GM12873 (cell line): ENCODE measurements at regions not wholly inside any gene's neighbourhood (a gene's known extent, or its start where the extent isn't known, plus 50 kb on each side); places are given as distances from the start of the nearest gene placed in this dataset.

Experiments used
- TF ChIP-seq, protein P1 (sequence below): IDR thresholded peaks from 2 replicates; pipeline ENCODE4 v1.5.1; 2012; ENCODE audit warnings: low read depth, mild to moderate bottlenecking, moderate library complexity, low read length, control low read depth; ENCODE audit not compliant: insufficient read depth; ENCODE audit errors: missing control alignments

DNA sequence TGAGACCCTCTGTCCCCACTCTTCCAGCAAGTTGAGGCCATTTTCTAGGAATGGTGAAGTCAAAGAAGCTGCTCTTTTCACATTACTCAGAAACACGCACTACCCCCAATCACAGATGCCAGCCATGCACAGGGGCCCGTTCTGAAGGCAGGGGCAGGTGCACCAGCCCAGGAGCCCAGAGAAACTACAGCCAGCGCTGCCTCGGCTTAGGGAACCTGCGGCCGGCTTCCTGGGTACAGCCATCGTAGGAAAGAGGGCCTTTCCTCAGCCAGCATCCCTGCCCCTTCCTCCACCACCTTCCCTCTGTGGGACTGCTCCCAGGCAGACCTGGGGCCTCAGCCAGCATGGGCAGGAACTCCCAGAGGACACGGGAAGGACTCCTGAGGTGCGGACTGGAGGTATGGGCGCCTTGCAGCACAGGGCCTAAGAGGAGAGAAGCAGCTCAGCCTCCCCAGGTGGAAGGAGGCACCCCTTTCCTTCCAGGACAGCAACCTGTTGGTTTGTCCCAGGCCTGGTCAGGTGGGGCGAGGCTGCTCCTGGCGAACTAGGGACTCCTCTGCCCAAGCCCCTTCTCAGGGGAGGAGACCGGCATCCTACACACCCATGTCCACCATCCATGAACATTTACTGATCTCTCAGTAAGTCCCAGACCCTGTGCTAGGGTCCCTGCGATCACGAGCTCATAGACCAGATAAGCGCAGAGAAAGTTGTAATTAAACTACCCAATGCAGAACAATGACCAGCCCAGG, 99.0 kb upstream of the ID2 start:
- TF ChIP-seq, protein P1, sequence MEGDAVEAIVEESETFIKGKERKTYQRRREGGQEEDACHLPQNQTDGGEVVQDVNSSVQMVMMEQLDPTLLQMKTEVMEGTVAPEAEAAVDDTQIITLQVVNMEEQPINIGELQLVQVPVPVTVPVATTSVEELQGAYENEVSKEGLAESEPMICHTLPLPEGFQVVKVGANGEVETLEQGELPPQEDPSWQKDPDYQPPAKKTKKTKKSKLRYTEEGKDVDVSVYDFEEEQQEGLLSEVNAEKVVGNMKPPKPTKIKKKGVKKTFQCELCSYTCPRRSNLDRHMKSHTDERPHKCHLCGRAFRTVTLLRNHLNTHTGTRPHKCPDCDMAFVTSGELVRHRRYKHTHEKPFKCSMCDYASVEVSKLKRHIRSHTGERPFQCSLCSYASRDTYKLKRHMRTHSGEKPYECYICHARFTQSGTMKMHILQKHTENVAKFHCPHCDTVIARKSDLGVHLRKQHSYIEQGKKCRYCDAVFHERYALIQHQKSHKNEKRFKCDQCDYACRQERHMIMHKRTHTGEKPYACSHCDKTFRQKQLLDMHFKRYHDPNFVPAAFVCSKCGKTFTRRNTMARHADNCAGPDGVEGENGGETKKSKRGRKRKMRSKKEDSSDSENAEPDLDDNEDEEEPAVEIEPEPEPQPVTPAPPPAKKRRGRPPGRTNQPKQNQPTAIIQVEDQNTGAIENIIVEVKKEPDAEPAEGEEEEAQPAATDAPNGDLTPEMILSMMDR, result no peak

DNA sequence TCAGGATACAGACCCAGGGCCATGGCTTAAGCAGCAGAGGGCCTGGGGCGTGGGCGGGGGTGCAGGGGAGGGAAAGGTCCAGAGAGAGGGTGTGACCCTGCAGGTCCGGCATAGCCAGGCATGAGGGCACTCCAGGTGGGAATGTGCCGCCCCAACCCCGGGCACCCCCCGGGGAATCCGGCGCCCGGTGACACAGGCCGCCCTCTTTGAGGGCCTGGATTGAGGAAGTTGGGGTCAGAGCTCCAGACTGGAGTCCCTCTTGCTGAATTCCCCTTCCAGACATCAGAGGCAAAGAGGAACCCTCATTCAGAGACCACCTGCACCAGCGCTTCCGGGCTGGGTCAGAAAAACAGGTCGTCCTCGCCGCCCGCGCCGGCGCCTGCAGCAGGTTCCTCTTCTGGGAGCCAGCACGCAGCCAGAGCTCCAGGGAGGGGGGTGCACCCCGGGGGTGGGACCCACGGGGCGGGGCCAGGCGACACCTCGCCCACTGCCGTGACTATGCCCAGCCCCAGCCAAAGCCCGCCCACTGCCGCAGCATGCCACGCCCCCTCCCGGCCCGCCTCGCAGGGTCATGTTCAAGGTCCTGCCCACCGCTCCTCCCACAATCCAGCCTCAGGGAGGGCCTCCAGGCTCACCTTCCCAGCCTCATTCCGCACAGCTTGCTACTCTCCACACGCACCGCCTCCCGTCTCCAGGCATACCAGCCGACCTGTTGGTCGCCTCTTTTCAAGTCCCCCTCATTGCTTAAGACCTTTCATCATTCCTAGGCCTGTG, 98.3 kb upstream of the ID2 start:
- TF ChIP-seq, protein P1, result no peak

DNA sequence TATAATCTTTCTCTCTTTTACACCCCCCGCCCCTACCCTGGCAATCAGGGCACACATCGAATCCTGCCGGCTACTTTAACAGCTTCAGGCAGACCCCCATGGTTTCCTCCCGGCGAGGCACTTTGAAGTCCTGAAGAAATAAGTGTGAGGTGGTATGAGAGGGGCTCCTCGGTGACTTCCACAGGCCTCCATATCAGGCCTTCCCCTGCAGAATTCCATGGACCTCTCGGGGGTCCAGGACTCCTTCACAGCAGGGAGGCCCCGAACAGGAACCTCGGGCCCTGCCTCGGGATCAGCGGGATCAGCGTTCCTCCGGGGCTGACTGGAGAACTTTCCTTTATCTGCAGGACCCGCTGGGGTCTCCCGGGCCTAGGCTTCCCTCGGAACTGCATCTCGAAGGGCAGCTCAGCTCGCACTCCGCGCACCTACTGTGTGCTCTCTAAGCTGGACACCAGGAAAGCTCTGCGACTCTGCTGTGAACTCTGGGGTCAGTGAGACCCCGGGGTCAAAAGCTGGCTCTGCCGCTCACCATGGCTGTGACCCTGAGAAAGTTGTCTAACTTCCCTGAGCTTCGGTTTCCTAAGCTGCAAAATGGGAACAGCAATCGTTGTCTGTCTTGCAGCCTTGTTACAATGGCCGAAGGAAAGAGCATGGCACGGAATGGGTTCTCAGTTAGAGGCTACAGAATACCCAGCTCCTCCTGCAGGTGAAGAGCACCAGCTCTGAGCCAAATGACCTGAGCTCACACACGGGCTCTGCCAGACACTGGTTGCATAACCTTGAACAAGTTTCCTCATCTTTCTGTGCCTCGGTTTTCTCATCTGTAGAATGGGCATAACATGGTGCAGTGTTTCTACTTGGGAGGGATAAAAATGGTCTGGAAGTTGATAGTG, 97.4 kb upstream of the ID2 start:
- TF ChIP-seq, protein P1, result no peak

DNA sequence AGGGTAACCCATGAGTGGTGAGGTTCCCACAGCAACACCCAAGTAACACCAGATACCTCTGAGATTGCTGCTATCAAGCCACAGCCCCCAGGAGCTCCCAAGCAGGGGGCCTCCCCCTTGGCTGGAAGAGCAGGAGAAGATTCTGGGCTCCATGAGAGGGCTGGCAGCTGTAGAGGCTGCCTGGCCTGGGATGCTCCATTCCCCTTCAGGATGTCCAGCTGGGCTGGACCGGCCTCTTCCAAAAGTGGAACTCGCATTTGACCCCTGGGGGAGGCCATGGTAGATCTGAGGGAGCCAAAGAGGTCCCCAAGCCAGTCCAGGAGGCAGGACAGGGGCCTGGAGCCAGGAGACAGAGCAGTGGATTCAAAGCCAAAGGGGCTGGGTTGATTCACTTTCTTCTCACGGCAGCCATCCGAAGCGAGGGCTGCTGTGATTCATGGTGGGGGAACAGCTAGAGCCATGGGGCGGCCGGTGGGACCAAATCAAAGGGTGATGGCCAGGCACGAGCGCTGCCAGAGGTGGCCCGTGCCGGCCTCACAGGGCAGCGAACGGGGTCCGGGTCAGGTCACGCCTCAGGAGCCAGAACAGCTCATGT, 95.3 kb upstream of the ID2 start:
- TF ChIP-seq, protein P1, result no peak

DNA sequence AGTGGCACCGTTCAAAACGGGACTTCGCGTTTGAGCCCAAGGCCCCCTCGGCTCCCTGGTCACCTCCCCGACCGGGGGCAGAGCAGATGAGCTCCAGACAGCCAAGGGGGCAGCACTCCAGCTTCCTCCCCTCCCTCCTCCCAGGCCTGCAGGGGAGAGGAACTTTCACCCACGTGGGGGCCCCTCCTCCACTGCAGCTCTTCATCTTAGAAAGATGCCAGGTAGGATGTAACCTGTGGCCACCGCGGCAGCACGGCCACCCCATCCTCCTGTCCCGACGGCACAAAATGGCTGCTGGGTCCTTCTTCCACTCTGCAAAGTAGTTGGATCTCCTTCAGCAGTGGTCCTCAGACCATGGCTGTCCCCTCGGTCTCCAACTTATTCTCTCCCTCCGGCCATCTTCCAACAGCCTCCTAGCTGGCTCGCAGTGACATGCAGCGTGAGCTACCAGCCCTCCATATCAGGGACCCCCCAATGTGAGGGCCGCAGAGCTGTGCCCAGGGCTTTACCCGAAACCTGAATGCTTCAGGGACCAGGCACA, 94.5 kb upstream of the ID2 start:
- TF ChIP-seq, protein P1, result no peak

DNA sequence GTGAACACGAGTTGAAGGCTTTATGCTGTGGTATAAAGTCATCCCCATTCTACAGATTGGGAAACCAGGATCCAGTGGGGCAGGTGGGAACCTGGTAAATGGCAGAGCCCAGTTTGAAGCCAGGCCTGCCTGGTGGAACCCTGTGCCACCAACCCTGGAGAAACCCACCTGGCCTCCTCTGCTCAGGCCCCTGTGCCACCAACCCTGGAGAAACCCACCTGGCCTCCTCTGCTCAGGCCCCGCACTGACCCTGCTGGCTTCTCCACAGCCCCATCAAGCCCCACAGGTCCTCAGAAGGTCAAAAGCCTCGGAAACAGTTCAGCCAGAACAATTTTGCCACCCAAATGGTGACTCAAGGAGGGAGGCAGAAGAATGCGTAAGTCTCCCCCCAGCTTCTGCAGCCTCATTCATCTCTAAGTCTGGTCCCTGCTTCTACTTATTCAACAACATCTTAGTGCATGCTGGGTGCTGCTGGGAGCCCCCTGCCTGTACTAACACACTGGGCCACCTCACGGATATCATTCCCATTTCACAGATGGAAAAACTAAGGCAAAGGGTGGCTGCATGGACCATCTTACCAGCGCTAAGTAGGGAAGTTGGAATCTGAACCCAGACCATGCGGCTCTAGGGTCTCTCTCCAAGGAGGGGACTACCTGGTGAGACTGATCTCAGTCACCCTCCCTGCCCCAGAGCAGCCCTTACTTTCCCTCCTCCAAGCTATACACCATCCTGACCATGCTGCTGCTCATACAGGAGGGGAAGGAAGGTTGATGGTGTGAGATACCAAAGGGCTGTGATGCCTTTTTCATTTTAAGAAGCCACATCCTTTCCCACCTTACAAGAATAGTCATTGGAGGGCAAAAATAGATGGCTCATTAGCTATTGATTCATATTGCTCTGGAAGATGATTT, 93.7 kb upstream of the ID2 start:
- TF ChIP-seq, protein P1, result no peak
